Stomach (tissue), 8 donors: ENCODE measurements at regions not wholly inside any gene's neighbourhood (a gene's known extent, or its start where the extent isn't known, plus 50 kb on each side); places are given as distances from the start of the nearest gene placed in this dataset.

Experiments
- DNase-seq, 2 donors: peaks; one replicate each; pipeline versions ENCODE4 v3.0.0 to v3.0.0-alpha.2; 2013 to 2019
- H3K27ac ChIP-seq, 5 donors: fragments of 200-600 bp in 4 of 5; sonication (generic) in 4 of 5; one replicate each; pipeline ENCODE4 v1.5.1; 2013 to 2019; ENCODE audit warnings: mild to moderate bottlenecking in 1 of 5, moderate library complexity in 1 of 5
- H3K27me3 ChIP-seq, 3 donors: fragments of 200-600 bp; sonication (generic); one replicate each; pipeline ENCODE4 v1.5.1; 2017 to 2019; ENCODE audit warnings: mixed run types in 1 of 3
- H3K36me3 ChIP-seq, 4 donors: fragments of 200-600 bp; sonication (generic); 1 replicate in 3 of 4; 2 replicates in 1 of 4; pipeline ENCODE4 v1.5.1; 2016 to 2019
- H3K4me1 ChIP-seq, 4 donors: fragments of 200-600 bp; sonication (generic); one replicate each; pipeline ENCODE4 v1.5.1; 2016 to 2019
- H3K4me3 ChIP-seq, 4 donors: fragments of 200-600 bp; sonication (generic) in 3 of 4; one replicate each; pipeline ENCODE4 v1.5.1; 2016 to 2019; ENCODE audit warnings: mild to moderate bottlenecking in 1 of 4
- H3K9me3 ChIP-seq, 4 donors: fragments of 200-600 bp; sonication (generic); one replicate each; pipeline ENCODE4 v1.5.1; 2016 to 2019
- CTCF ChIP-seq, 7 experiments: fragments of 450-650 bp in 4 of 7; fragments of 200-600 bp in 3 of 7; sonication (generic) in 3 of 7; IDR thresholded peaks; one replicate each; pipeline ENCODE4 v1.5.1; 2016 to 2019; ENCODE audit warnings: antibody characterized with exemption in 7 of 7, control low read depth in 2 of 7, mild to moderate bottlenecking in 1 of 7
- EP300 ChIP-seq: sonication (generic); formaldehyde crosslinking; IDR thresholded peaks from one replicate; pipeline ENCODE4 v1.6.1; 2017; ENCODE audit warnings: antibody characterized with exemption
- POLR2A ChIP-seq, 4 donors: fragments of 450-650 bp; IDR thresholded peaks; one replicate each; pipeline ENCODE4 v1.6.1; 2016; ENCODE audit warnings: antibody characterized with exemption in 4 of 4, control low read depth in 2 of 4, mild to moderate bottlenecking in 1 of 4, moderate library complexity in 1 of 4
- POLR2AphosphoS5 ChIP-seq, 3 donors: sonication (generic); formaldehyde crosslinking; IDR thresholded peaks; one replicate each; pipeline ENCODE4 v1.6.1; 2016; ENCODE audit warnings: antibody characterized with exemption in 3 of 3
- WGBS, 5 donors: extraction: QIAGEN DNeasy Blood & Tissue Kit in 3 of 5; methylation state at CpG; one replicate each; pipeline versions ENCODE4 v1.1.5 to v1.1.7; 2013 to 2018; 5-methylcytosine and 5-hydroxymethylcytosine counted together
- intact Hi-C: fragments of 100-400 bp; cut with DNase I; formaldehyde crosslinking; loops from one replicate; pipeline ENCODE4 v1.15.1; 2023; ENCODE audit warnings: low total_unique reads
- donor health status: healthy with polysubstance abuse.
- donor health status: Bipolar disorder and iron deficiency.
- donor health status: healthy.

GRCh38 chr1:55500601-55501000 lies 285.4 kb upstream of the USP24 start:
- TF ChIP-seq EP300 (no peak), POLR2A (IDR thresholded peaks at IDR 0.05) (no peak), CTCF (IDR thresholded peaks at IDR 0.05) (no peak), POLR2AphosphoS5 (IDR thresholded peaks at IDR 0.05) (no peak)
- Histone ChIP-seq H3K36me3 (no peaks in the 10 kb centered on the region), H3K27ac (no peak overlapping the region), H3K27me3 (no peaks in the 10 kb centered on the region), H3K4me3 (no peak overlapping the region), H3K4me1 (peaks cover 0 to 19% (median 8%) of the 10 kb centered on the region in 4 donors), H3K9me3 (no peaks in the 10 kb centered on the region)
- no peak for DNase-seq
- intact Hi-C loops, result no loop called here
- 88 to 98% (median 95%) methylated on average over 6 of the region's 6 CpGs for WGBS, 5 donors

GRCh38 chr1:55490547-55490946 lies 275.4 kb upstream of the USP24 start:
- 61 to 80% (median 65%) methylated on average over 1 of the region's 1 CpG for WGBS, 5 donors
- Histone ChIP-seq H3K36me3 (no peaks in the 10 kb centered on the region), H3K27me3 (no peaks in the 10 kb centered on the region), H3K4me3 (no peak overlapping the region), H3K4me1 (no peaks in the 10 kb centered on the region), H3K9me3 (no peaks in the 10 kb centered on the region), H3K27ac (no peak overlapping the region)
- intact Hi-C loops, result no loop called here
- DNase-seq, result no peak
- no peak for TF ChIP-seq CTCF (IDR thresholded peaks at IDR 0.05)
- TF ChIP-seq POLR2AphosphoS5 (IDR thresholded peaks at IDR 0.05), result no peak

- peaks cover 0 to 9% (median 0%) of the 10 kb centered on the region in 4 donors for H3K4me1 ChIP-seq
- intact Hi-C loops, result no loop called here
Observed at GRCh38 chr1:55484173-55484572, 269.0 kb upstream of the USP24 start.

GRCh38 chr1:55483523-55483922 lies 268.4 kb upstream of the USP24 start:
- TF ChIP-seq CTCF (IDR thresholded peaks at IDR 0.05) (no peak), POLR2AphosphoS5 (IDR thresholded peaks at IDR 0.05) (no peak), POLR2A (IDR thresholded peaks at IDR 0.05) (no peak), EP300 (no peak)
- intact Hi-C loops, result no loop called here
- 59 to 74% (median 68%) methylated on average over 2 of the region's 2 CpGs for WGBS, 5 donors

More at GRCh38 chr1:55484173-55484572, 269.0 kb upstream of the USP24 start:
- H3K9me3 ChIP-seq, result no peaks in the 10 kb centered on the region
- H3K36me3 ChIP-seq, result no peaks in the 10 kb centered on the region
- no peaks in the 10 kb centered on the region for H3K27me3 ChIP-seq
- no peak overlapping the region for H3K4me3 ChIP-seq
- TF ChIP-seq CTCF (IDR thresholded peaks at IDR 0.05), result no peak
- TF ChIP-seq POLR2A (IDR thresholded peaks at IDR 0.05), result no peak
- TF ChIP-seq POLR2AphosphoS5 (IDR thresholded peaks at IDR 0.05), result no peak
- no peak for TF ChIP-seq EP300
- no peak overlapping the region for H3K27ac ChIP-seq
- no peak for DNase-seq
- 83 to 96% (median 88%) methylated on average over 1 of the region's 1 CpG for WGBS, 5 donors

More at GRCh38 chr1:55483523-55483922, 268.4 kb upstream of the USP24 start:
- no peak overlapping the region for H3K4me3 ChIP-seq
- H3K36me3 ChIP-seq, result no peaks in the 10 kb centered on the region
- no peaks in the 10 kb centered on the region for H3K9me3 ChIP-seq
- no peak overlapping the region for H3K27ac ChIP-seq
- H3K27me3 ChIP-seq, result no peaks in the 10 kb centered on the region
- H3K4me1 ChIP-seq, result peaks cover 0 to 9% (median 0%) of the 10 kb centered on the region in 4 donors
- no peak for DNase-seq
